ENCODE measurements at regions not wholly inside any gene's neighbourhood (a gene's known extent, or its start where the extent isn't known, plus 50 kb on each side); places are given as distances from the start of the nearest gene placed in this dataset.

DNA sequence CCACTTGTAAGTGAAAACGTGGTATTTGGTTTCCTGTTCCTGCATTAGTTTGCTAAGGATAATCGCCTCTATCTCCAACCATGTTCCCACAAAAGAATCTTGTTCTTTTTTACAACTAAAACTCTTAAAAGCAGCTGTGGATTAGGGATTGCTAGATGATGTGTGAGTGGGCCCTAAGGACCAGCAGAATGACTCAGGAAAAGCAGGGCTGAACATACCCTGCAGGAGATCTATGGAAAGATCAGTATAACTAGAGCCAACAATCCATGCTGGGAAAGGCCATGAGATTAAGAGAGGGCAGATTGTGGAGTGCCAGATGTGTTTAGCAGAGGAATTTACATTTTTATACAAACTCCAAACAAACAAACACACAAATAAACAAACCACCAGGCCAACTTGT is 128.4 kb upstream of the TMEM164 start:
- no peak for DNase-seq (ENCODE audit: low read depth)
- no peak overlapping the region for H3K4me3 ChIP-seq (ENCODE audit: low read depth, low read length)
- TF ChIP-seq, protein P1, sequence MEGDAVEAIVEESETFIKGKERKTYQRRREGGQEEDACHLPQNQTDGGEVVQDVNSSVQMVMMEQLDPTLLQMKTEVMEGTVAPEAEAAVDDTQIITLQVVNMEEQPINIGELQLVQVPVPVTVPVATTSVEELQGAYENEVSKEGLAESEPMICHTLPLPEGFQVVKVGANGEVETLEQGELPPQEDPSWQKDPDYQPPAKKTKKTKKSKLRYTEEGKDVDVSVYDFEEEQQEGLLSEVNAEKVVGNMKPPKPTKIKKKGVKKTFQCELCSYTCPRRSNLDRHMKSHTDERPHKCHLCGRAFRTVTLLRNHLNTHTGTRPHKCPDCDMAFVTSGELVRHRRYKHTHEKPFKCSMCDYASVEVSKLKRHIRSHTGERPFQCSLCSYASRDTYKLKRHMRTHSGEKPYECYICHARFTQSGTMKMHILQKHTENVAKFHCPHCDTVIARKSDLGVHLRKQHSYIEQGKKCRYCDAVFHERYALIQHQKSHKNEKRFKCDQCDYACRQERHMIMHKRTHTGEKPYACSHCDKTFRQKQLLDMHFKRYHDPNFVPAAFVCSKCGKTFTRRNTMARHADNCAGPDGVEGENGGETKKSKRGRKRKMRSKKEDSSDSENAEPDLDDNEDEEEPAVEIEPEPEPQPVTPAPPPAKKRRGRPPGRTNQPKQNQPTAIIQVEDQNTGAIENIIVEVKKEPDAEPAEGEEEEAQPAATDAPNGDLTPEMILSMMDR (IDR thresholded peaks at IDR 0.05; ENCODE audit: control insufficient read depth, extremely low read depth, insufficient read depth): no peak

DNA sequence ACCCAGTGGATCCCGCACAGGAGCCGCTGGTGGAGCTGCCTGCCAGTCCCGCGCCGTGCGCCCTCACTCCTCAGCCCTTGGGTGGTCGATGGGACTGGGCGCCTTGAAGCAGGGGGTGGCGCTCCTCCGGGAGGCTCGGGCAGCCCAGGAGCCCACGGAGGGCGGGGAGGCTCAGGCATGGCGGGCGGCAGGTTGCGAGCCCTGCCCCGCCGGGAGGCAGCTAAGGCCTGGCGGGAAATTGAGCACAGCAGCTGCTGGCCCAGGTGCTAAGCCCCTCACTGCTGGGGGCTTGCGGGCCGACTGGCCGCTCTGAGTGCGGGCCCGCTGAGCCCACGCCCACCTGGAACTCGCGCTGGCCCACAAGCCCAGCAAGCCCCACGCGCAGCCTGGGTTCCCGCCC is 127.1 kb upstream of the TMEM164 start:
- H3K4me3 ChIP-seq (ENCODE audit: low read depth, low read length): no peak overlapping the region
- TF ChIP-seq, protein P1 (IDR thresholded peaks at IDR 0.05; ENCODE audit: control insufficient read depth, extremely low read depth, insufficient read depth): no peak
- no peak for DNase-seq (ENCODE audit: low read depth)

DNA sequence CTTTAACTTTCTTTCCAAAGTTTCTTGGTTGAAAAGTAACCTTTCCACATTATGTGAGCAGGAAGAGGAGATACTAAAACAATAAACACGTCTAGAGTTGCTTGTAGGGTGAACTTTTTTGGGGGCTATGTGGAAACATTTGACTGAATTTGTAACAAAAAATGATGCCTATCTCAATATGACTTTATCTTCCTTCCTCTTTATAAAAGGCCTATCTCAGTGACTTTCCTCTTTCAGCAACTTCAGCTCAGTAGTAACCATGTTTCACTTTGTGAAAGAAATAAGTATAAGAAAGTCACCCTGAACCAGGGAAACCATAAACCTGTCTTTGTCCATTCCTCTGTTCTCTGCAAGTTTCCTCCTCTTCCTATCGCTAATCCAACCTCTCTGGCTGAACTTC is 124.7 kb upstream of the TMEM164 start:
- H3K4me3 ChIP-seq (ENCODE audit: low read depth, low read length): no peak overlapping the region
- no peak for DNase-seq (ENCODE audit: low read depth)
- TF ChIP-seq, protein P1 (IDR thresholded peaks at IDR 0.05; ENCODE audit: control insufficient read depth, extremely low read depth, insufficient read depth): no peak

DNA sequence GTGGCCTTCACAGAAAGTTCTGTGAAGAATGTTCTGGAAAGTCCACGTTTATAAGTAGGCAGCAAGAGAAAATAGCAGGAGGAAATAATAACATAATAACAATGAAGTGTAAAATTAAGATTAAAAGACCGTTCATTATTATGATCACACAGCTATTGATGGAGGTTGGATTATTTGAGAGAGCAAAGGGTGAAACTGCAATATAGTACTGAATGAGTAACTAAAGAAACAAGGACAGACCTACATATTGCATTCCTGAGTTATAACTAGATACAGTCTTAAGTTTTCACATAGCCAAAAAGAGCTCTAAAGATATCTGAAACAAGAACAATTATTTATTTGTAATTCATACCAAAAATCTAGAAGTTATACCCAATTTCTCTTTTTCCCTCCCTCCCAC is 122.9 kb upstream of the TMEM164 start:
- TF ChIP-seq, protein P1 (IDR thresholded peaks at IDR 0.05; ENCODE audit: control insufficient read depth, extremely low read depth, insufficient read depth): no peak
- no peak for DNase-seq (ENCODE audit: low read depth)
- H3K4me3 ChIP-seq (ENCODE audit: low read depth, low read length): no peak overlapping the region

DNA sequence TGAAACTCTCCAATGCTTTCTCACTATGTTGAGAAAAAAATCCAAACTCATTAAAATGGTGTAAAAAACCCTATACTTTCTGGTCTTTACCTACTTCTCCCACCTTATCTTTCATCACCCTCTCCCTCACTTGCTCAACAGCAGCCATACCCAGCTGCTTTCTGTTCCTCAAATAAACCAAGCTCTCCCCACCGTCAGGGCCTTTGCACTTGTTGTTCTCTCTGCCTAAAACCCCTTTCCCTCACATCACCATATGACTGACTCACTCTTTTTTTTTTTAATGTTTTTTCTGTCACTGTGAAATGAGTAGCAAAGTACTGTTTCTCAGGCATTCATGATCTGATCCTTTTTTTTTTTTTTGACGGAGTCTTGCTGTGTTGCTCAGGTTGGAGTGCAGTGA is 122.3 kb upstream of the TMEM164 start:
- TF ChIP-seq, protein P1 (IDR thresholded peaks at IDR 0.05; ENCODE audit: control insufficient read depth, extremely low read depth, insufficient read depth): no peak

DNA sequence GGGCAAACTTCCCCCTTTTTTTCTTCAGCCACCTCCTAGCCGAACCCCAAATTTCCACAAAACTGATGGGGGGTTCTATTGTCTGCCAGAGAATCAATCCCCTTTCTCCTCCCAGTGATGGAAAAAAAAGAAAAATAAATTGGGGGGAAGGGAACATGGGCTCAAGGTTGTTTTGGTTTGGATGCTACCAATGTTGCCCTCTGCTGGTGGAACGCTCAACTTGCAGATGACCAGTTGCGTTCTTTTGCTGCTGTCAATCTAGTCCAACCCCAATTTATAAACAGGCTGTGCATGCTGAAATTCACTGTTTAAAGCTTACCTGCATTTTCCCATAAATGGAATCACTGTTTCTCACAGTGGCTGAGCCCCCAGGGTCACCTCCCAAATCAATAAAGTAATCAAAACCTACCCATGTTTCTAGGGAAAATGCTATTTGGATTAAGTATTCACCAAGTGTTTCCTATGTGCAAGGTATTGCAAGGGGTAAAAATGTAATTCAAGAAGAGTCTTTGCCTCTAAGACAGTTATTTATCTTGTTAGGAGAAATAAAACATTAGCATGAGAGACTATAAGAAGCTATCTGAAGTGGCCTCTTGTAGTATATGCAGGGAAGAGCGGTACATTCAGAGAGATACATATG is 116.7 kb upstream of the TMEM164 start:
- H3K4me3 ChIP-seq (ENCODE audit: low read depth, low read length): no peak overlapping the region
- no peak for DNase-seq (ENCODE audit: low read depth)
- TF ChIP-seq, protein P1 (IDR thresholded peaks at IDR 0.05; ENCODE audit: control insufficient read depth, extremely low read depth, insufficient read depth): peak; percentile 66

More for the DNA sequence above, 122.3 kb upstream of the TMEM164 start:
- no peak for DNase-seq (ENCODE audit: low read depth)
- no peak overlapping the region for H3K4me3 ChIP-seq (ENCODE audit: low read depth, low read length)
